NCI-H2029 treated with DMSO at 0.1 percent for 48 hours (cell line): ENCODE measurements at regions not wholly inside any gene's neighbourhood (a gene's known extent, or its start where the extent isn't known, plus 50 kb on each side); places are given as distances from the start of the nearest gene placed in this dataset.

ENCODE experiments used
- DNase-seq: peaks from one replicate; lab custom pipeline; 2025; lab: John Stamatoyannopoulos, UW

GRCh38 chr5:74342948-74343682 lies 297.4 kb downstream of the ENC1 start:
- no peak for DNase-seq

GRCh38 chr5:74342182-74342581 lies 298.3 kb downstream of the ENC1 start:
- DNase-seq = no peak

GRCh38 chr5:74341221-74341620 lies 299.3 kb downstream of the ENC1 start:
- no peak for DNase-seq

GRCh38 chr5:74340476-74340875 lies 300.1 kb downstream of the ENC1 start:
- no peak for DNase-seq

- no peak for DNase-seq
Observed at GRCh38 chr5:74337984-74338310, 302.6 kb downstream of the ENC1 start.

- DNase-seq = no peak
Observed at GRCh38 chr5:74337254-74337983, 303.1 kb downstream of the ENC1 start.

- no peak for DNase-seq
Observed at GRCh38 chr5:74336297-74336696, 304.2 kb downstream of the ENC1 start.

- DNase-seq = no peak
Observed at GRCh38 chr5:74334762-74335384, 305.7 kb downstream of the ENC1 start.

- DNase-seq = no peak
Observed at GRCh38 chr5:74334062-74334761, 306.3 kb downstream of the ENC1 start.

GRCh38 chr5:74333430-74333829 lies 307.1 kb downstream of the ENC1 start:
- no peak for DNase-seq

GRCh38 chr5:74332682-74333081 lies 307.8 kb downstream of the ENC1 start:
- no peak for DNase-seq

GRCh38 chr5:74332006-74332405 lies 308.5 kb downstream of the ENC1 start:
- no peak for DNase-seq

- DNase-seq = no peak
Observed at GRCh38 chr5:74328221-74328630, 312.3 kb downstream of the ENC1 start.

GRCh38 chr5:74327339-74327685 lies 313.2 kb downstream of the ENC1 start:
- no peak for DNase-seq

- DNase-seq = peak; percentile 71
Observed at GRCh38 chr5:74326571-74327338, 313.8 kb downstream of the ENC1 start.

- DNase-seq = no peak
Observed at GRCh38 chr5:74325866-74326265, 314.7 kb downstream of the ENC1 start.

GRCh38 chr5:74324556-74324955 lies 316.0 kb downstream of the ENC1 start:
- DNase-seq = no peak

GRCh38 chr5:74322944-74323343 lies 317.6 kb downstream of the ENC1 start:
- no peak for DNase-seq

- no peak for DNase-seq
Observed at GRCh38 chr5:74322191-74322590, 318.3 kb downstream of the ENC1 start.

GRCh38 chr5:74321326-74321725 lies 319.2 kb downstream of the ENC1 start:
- no peak for DNase-seq

- no peak for DNase-seq
Observed at GRCh38 chr5:74320526-74320925, 320.0 kb downstream of the ENC1 start.

GRCh38 chr5:74319076-74319475 lies 321.5 kb downstream of the ENC1 start:
- DNase-seq = no peak
